Ishikawa (cell line): ENCODE measurements at regions not wholly inside any gene's neighbourhood (a gene's known extent, or its start where the extent isn't known, plus 50 kb on each side); places are given as distances from the start of the nearest gene placed in this dataset.

ENCODE experiments used
- CEBPB ChIP-seq: IDR thresholded peaks from 2 replicates; pipeline ENCODE4 v1.6.1; 2012
- CREB1 ChIP-seq: IDR thresholded peaks from 2 replicates; pipeline ENCODE4 v1.6.1; 2012; ENCODE audit warnings: low read depth
- EGR1 ChIP-seq: IDR thresholded peaks from 2 replicates; pipeline ENCODE4 v1.6.1; 2012
- EP300 ChIP-seq: IDR thresholded peaks from 2 replicates; pipeline ENCODE4 v1.6.1; 2012; ENCODE audit warnings: borderline replicate concordance
- FOXM1 ChIP-seq: IDR thresholded peaks from 2 replicates; pipeline ENCODE4 v1.6.1; 2012; ENCODE audit warnings: low read depth, borderline replicate concordance
- NFIC ChIP-seq: IDR thresholded peaks from 2 replicates; pipeline ENCODE4 v1.6.1; 2012
- RAD21 ChIP-seq: IDR thresholded peaks from 2 replicates; pipeline ENCODE4 v1.6.1; 2012; ENCODE audit warnings: low read depth
- TAF1 ChIP-seq: IDR thresholded peaks from 2 replicates; pipeline ENCODE4 v1.6.1; 2012; ENCODE audit warnings: low read depth, mild to moderate bottlenecking
- TCF12 ChIP-seq: IDR thresholded peaks from 2 replicates; pipeline ENCODE4 v1.6.1; 2012; ENCODE audit warnings: low read depth
- TEAD4 ChIP-seq: IDR thresholded peaks from 2 replicates; pipeline ENCODE4 v1.6.1; 2012
- USF1 ChIP-seq: IDR thresholded peaks from 2 replicates; pipeline ENCODE4 v1.6.1; 2012
- YY1 ChIP-seq: IDR thresholded peaks from 2 replicates; pipeline ENCODE4 v1.6.1; 2012; ENCODE audit warnings: low read depth
- ZBTB7A ChIP-seq: IDR thresholded peaks from 2 replicates; pipeline ENCODE4 v1.6.1; 2012; ENCODE audit warnings: low read depth
- TF ChIP-seq, protein P1 (sequence below): IDR thresholded peaks from 2 replicates; pipeline ENCODE4 v1.6.1; 2012; ENCODE audit warnings: low read depth, mild to moderate bottlenecking
- TF ChIP-seq, protein P2 (sequence below): IDR thresholded peaks from 2 replicates; pipeline ENCODE4 v1.6.1; 2012

GRCh38 chr15:27673766-27674445, 425.2 kb downstream of the OCA2 start:
- TF ChIP-seq FOXM1, result no peak
- TF ChIP-seq, protein P1, sequence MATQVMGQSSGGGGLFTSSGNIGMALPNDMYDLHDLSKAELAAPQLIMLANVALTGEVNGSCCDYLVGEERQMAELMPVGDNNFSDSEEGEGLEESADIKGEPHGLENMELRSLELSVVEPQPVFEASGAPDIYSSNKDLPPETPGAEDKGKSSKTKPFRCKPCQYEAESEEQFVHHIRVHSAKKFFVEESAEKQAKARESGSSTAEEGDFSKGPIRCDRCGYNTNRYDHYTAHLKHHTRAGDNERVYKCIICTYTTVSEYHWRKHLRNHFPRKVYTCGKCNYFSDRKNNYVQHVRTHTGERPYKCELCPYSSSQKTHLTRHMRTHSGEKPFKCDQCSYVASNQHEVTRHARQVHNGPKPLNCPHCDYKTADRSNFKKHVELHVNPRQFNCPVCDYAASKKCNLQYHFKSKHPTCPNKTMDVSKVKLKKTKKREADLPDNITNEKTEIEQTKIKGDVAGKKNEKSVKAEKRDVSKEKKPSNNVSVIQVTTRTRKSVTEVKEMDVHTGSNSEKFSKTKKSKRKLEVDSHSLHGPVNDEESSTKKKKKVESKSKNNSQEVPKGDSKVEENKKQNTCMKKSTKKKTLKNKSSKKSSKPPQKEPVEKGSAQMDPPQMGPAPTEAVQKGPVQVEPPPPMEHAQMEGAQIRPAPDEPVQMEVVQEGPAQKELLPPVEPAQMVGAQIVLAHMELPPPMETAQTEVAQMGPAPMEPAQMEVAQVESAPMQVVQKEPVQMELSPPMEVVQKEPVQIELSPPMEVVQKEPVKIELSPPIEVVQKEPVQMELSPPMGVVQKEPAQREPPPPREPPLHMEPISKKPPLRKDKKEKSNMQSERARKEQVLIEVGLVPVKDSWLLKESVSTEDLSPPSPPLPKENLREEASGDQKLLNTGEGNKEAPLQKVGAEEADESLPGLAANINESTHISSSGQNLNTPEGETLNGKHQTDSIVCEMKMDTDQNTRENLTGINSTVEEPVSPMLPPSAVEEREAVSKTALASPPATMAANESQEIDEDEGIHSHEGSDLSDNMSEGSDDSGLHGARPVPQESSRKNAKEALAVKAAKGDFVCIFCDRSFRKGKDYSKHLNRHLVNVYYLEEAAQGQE, result no peak
- no peak for TF ChIP-seq CEBPB
- TF ChIP-seq RAD21, result no peak
- TF ChIP-seq, protein P2, sequence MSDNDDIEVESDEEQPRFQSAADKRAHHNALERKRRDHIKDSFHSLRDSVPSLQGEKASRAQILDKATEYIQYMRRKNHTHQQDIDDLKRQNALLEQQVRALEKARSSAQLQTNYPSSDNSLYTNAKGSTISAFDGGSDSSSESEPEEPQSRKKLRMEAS, result no peak
- no peak for TF ChIP-seq CREB1
- TF ChIP-seq USF1, result no peak

DNA sequence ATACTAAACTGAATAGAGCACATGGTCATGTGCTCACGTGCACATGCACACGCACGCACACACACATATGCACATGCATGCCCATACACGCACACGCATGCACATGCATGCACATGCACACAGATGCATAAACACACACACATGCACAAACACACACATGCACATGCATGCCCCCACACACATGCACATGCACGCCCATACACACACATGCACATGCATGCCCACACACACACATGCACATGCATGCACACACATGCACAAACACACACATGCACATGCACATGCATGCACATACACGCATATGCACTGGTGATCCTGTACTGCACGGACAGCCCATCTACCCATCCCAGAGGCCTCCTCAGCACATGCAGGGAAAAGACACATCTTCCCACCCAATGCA, 426.6 kb downstream of the OCA2 start:
- TF ChIP-seq, protein P1, result no peak
- TF ChIP-seq CREB1 (no peak), TEAD4 (no peak), FOXM1 (no peak), EGR1 (no peak), NFIC (no peak), YY1 (no peak), USF1 (no peak), EP300 (no peak), ZBTB7A (no peak), CEBPB (no peak), TAF1 (no peak), TCF12 (no peak)
- TF ChIP-seq, protein P2, result no peak

GRCh38 chr15:27671819-27672437, 427.2 kb downstream of the OCA2 start:
- TF ChIP-seq EP300 (no peak), CREB1 (no peak), TAF1 (no peak), TCF12 (no peak), RAD21 (no peak), USF1 (no peak), YY1 (no peak), FOXM1 (no peak), EGR1 (no peak), ZBTB7A (no peak), TEAD4 (no peak), NFIC (no peak), CEBPB (no peak)
- TF ChIP-seq, protein P1, result no peak
- TF ChIP-seq, protein P2, result no peak
